UCSD-AML1 (cell line): ENCODE measurements at regions not wholly inside any gene's neighbourhood (a gene's known extent, or its start where the extent isn't known, plus 50 kb on each side); places are given as distances from the start of the nearest gene placed in this dataset.
"Not testable (repeated sequence)": the region's sequence is repeated elsewhere in the genome, so short reads cannot be mapped to it uniquely, and the experiment has no call there.

ENCODE experiments used
- DNase-seq: peaks from one replicate; lab custom pipeline; 2025; ENCODE audit not compliant: unreplicated experiment; lab: John Stamatoyannopoulos, UW

GRCh38 chr1:115536279-115536816, 105.4 kb upstream of the VANGL1 start:
- DNase-seq = no peak

- no peak for DNase-seq
Measured at GRCh38 chr1:115534106-115534505, 107.7 kb upstream of the VANGL1 start.

- DNase-seq = no peak
Measured at GRCh38 chr1:115531631-115532264, 110.0 kb upstream of the VANGL1 start.

- DNase-seq = no peak
Measured at GRCh38 chr1:115530407-115530806, 111.4 kb upstream of the VANGL1 start.

GRCh38 chr1:115529216-115529897, 112.4 kb upstream of the VANGL1 start:
- no peak for DNase-seq

- DNase-seq = not testable (repeated sequence)
Measured at GRCh38 chr1:115528336-115528735, 113.4 kb upstream of the VANGL1 start.

- DNase-seq = no peak
Measured at GRCh38 chr1:115527746-115528145, 114.0 kb upstream of the VANGL1 start.

- no peak for DNase-seq
Measured at GRCh38 chr1:115526900-115527299, 114.9 kb upstream of the VANGL1 start.

GRCh38 chr1:115524236-115524635, 117.5 kb upstream of the VANGL1 start:
- DNase-seq = no peak

GRCh38 chr1:115522386-115522785, 119.4 kb upstream of the VANGL1 start:
- no peak for DNase-seq

- no peak for DNase-seq
Measured at GRCh38 chr1:115515270-115515669, 126.5 kb upstream of the VANGL1 start.

GRCh38 chr1:115510226-115510625, 131.5 kb upstream of the VANGL1 start:
- DNase-seq = not testable (repeated sequence)

GRCh38 chr1:115507901-115508300, 133.9 kb upstream of the VANGL1 start:
- no peak for DNase-seq

GRCh38 chr1:115506924-115507589, 134.7 kb upstream of the VANGL1 start:
- DNase-seq = peak; percentile 54

GRCh38 chr1:115506518-115506917, 135.3 kb upstream of the VANGL1 start:
- peak; percentile 54 for DNase-seq

- no peak for DNase-seq
Measured at GRCh38 chr1:115505148-115505571, 136.6 kb upstream of the VANGL1 start.

- not testable (repeated sequence) for DNase-seq
Measured at GRCh38 chr1:115502183-115502582, 139.6 kb upstream of the VANGL1 start.

- DNase-seq = peak; percentile 53
Measured at GRCh38 chr1:115501476-115501875, 140.3 kb upstream of the VANGL1 start.

GRCh38 chr1:115499253-115499652, 142.5 kb upstream of the VANGL1 start:
- DNase-seq = no peak

- DNase-seq = no peak
Measured at GRCh38 chr1:115496904-115497527, 144.8 kb upstream of the VANGL1 start.

GRCh38 chr1:115495625-115496024, 146.1 kb upstream of the VANGL1 start:
- no peak for DNase-seq
